Chondrocyte (in vitro differentiated cells): ENCODE measurements at regions not wholly inside any gene's neighbourhood (a gene's known extent, or its start where the extent isn't known, plus 50 kb on each side); places are given as distances from the start of the nearest gene placed in this dataset.

Source experiments
- DNase-seq: peaks from one replicate; pipeline ENCODE4 v3.0.0; 2021; ENCODE audit warnings: mixed read lengths, low spot score
- H3K27ac Mint-ChIP-seq: one replicate; pipeline ENCODE4 v1.8.0; 2021; ENCODE audit warnings: mild to moderate bottlenecking, moderate library complexity, mixed read lengths; ENCODE audit not compliant: unreplicated experiment
- H3K27me3 Mint-ChIP-seq: 2 replicates; pipeline ENCODE4 v1.8.0; 2021; ENCODE audit warnings: low read depth, mixed read lengths
- H3K36me3 Mint-ChIP-seq: 2 replicates; pipeline ENCODE4 v1.8.0; 2021; ENCODE audit warnings: low read depth, mixed read lengths
- H3K4me1 Mint-ChIP-seq: 2 replicates; pipeline ENCODE4 v1.8.0; 2021; ENCODE audit warnings: low read depth, mild to moderate bottlenecking, mixed read lengths
- H3K4me3 Mint-ChIP-seq: one replicate; pipeline ENCODE4 v1.8.0; 2021; ENCODE audit warnings: mild to moderate bottlenecking, moderate library complexity, mixed read lengths; ENCODE audit not compliant: unreplicated experiment
- H3K9me3 Mint-ChIP-seq: 2 replicates; pipeline ENCODE4 v1.8.0; 2021; ENCODE audit warnings: low read depth, mixed read lengths
- CTCF ChIP-seq: fragments of 200-600 bp; sonication (generic); IDR thresholded peaks from 2 replicates; pipeline ENCODE4 v1.5.0; 2021; ENCODE audit warnings: antibody characterized with exemption, mild to moderate bottlenecking, moderate library complexity

- H3K4me1 Mint-ChIP-seq: peaks cover 31% of the 10 kb centered on the region
- no peaks in the 10 kb centered on the region for H3K27me3 Mint-ChIP-seq
- no peak overlapping the region for H3K4me3 Mint-ChIP-seq
- TF ChIP-seq CTCF: no peak
- H3K27ac Mint-ChIP-seq: no peak overlapping the region
- no peaks in the 10 kb centered on the region for H3K36me3 Mint-ChIP-seq
- H3K9me3 Mint-ChIP-seq: no peaks in the 10 kb centered on the region
- no peak for DNase-seq
Observed at GRCh38 chr1:232550007-232550406, 79.9 kb downstream of the SIPA1L2 start.

- no peak for DNase-seq
- TF ChIP-seq CTCF: no peak
- no peak overlapping the region for H3K27ac Mint-ChIP-seq
- no peaks in the 10 kb centered on the region for H3K9me3 Mint-ChIP-seq
- no peak overlapping the region for H3K4me3 Mint-ChIP-seq
- H3K4me1 Mint-ChIP-seq: peaks cover 17% of the 10 kb centered on the region
- no peaks in the 10 kb centered on the region for H3K36me3 Mint-ChIP-seq
- H3K27me3 Mint-ChIP-seq: no peaks in the 10 kb centered on the region
Observed at GRCh38 chr1:232548691-232549090, 81.2 kb downstream of the SIPA1L2 start.

GRCh38 chr1:232547938-232548484 is 81.9 kb downstream of the SIPA1L2 start:
- H3K9me3 Mint-ChIP-seq: no peaks in the 10 kb centered on the region
- H3K27me3 Mint-ChIP-seq: no peaks in the 10 kb centered on the region
- TF ChIP-seq CTCF: no peak
- no peak overlapping the region for H3K27ac Mint-ChIP-seq
- H3K4me3 Mint-ChIP-seq: no peak overlapping the region
- peaks cover 11% of the 10 kb centered on the region for H3K4me1 Mint-ChIP-seq
- H3K36me3 Mint-ChIP-seq: no peaks in the 10 kb centered on the region
- DNase-seq: no peak

- peaks cover 28% of the 10 kb centered on the region for H3K4me1 Mint-ChIP-seq
- no peak for TF ChIP-seq CTCF
- H3K4me3 Mint-ChIP-seq: no peak overlapping the region
- peaks cover 2% of the 10 kb centered on the region for H3K36me3 Mint-ChIP-seq
- H3K27ac Mint-ChIP-seq: no peak overlapping the region
- DNase-seq: no peak
- H3K27me3 Mint-ChIP-seq: no peaks in the 10 kb centered on the region
- no peaks in the 10 kb centered on the region for H3K9me3 Mint-ChIP-seq
Observed at GRCh38 chr1:232542633-232543593, 87.0 kb downstream of the SIPA1L2 start.

GRCh38 chr1:232538943-232539302 is 91.0 kb downstream of the SIPA1L2 start:
- no peak for DNase-seq
- TF ChIP-seq CTCF: no peak
- H3K9me3 Mint-ChIP-seq: peaks cover 4% of the 10 kb centered on the region
- H3K27ac Mint-ChIP-seq: peak overlapping the region; percentile 34
- peaks cover 43% of the 10 kb centered on the region for H3K4me1 Mint-ChIP-seq
- H3K36me3 Mint-ChIP-seq: peaks cover 2% of the 10 kb centered on the region
- H3K27me3 Mint-ChIP-seq: no peaks in the 10 kb centered on the region
- no peak overlapping the region for H3K4me3 Mint-ChIP-seq
